Liver (tissue), 8 donors: ENCODE measurements at regions not wholly inside any gene's neighbourhood (a gene's known extent, or its start where the extent isn't known, plus 50 kb on each side); places are given as distances from the start of the nearest gene placed in this dataset.

ENCODE experiments used
- DNase-seq: peaks from one replicate; pipeline ENCODE4 v3.0.0-alpha.2; 2017; ENCODE audit warnings: low spot score
- H3K27ac ChIP-seq, 2 donors: one replicate each; pipeline ENCODE4 v1.7.0; 2013; ENCODE audit warnings: inconsistent platforms in 2 of 2, low read length in 2 of 2, control low read depth in 1 of 2, low read depth in 1 of 2, mild to moderate bottlenecking in 1 of 2
- H3K27me3 ChIP-seq, 4 donors: one replicate each; pipeline versions ENCODE4 v1.6.1 to v1.7.0; 2013; ENCODE audit warnings: low read length in 3 of 4, inconsistent platforms in 1 of 4, mild to moderate bottlenecking in 1 of 4, moderate library complexity in 1 of 4; ENCODE audit not compliant: control insufficient read depth in 4 of 4, insufficient read depth in 4 of 4
- H3K36me3 ChIP-seq, 4 donors: one replicate each; pipeline versions ENCODE4 v1.6.1 to v1.7.0; 2013; ENCODE audit warnings: low read length in 3 of 4, mild to moderate bottlenecking in 3 of 4, low read depth in 1 of 4, moderate library complexity in 1 of 4; ENCODE audit not compliant: control insufficient read depth in 4 of 4, insufficient read depth in 3 of 4
- H3K4me1 ChIP-seq, 4 donors: one replicate each; pipeline versions ENCODE4 v1.6.1 to v1.7.0; 2013; ENCODE audit warnings: low read length in 3 of 4, mild to moderate bottlenecking in 3 of 4, moderate library complexity in 1 of 4; ENCODE audit not compliant: control insufficient read depth in 4 of 4, insufficient read depth in 4 of 4
- H3K4me3 ChIP-seq, 3 donors: one replicate each; pipeline versions ENCODE4 v1.6.1 to v1.7.0; 2013; ENCODE audit warnings: low read length in 3 of 3, control low read depth in 1 of 3, low read depth in 1 of 3, mild to moderate bottlenecking in 1 of 3
- H3K9ac ChIP-seq, 2 donors: one replicate each; pipeline ENCODE4 v1.7.0; 2013; ENCODE audit warnings: low read length in 2 of 2, mild to moderate bottlenecking in 2 of 2, moderate library complexity in 2 of 2, control low read depth in 1 of 2, low read depth in 1 of 2
- H3K9me3 ChIP-seq, 4 donors: one replicate each; pipeline versions ENCODE4 v1.6.1 to v1.7.0; 2013; ENCODE audit warnings: low read length in 3 of 4; ENCODE audit not compliant: control insufficient read depth in 4 of 4
- ATF3 ChIP-seq: IDR thresholded peaks from 2 replicates; pipeline ENCODE4 v1.6.1; 2016; ENCODE audit warnings: antibody characterized with exemption
- CTCF ChIP-seq: fragments of 150-350 bp; IDR thresholded peaks from 2 replicates; pipeline ENCODE4 v1.5.1; 2017; ENCODE audit warnings: improper control_type of control experiment, low read depth, low read length; ENCODE audit not compliant: missing input control
- FOXA1 ChIP-seq: IDR thresholded peaks from 2 replicates; pipeline ENCODE4 v1.6.1; 2016; ENCODE audit warnings: antibody characterized with exemption
- FOXA2 ChIP-seq: IDR thresholded peaks from 2 replicates; pipeline ENCODE4 v1.6.1; 2016; ENCODE audit warnings: antibody characterized with exemption
- HNF4A ChIP-seq, 2 donors: conservative IDR thresholded peaks; 2 replicates each; pipeline ENCODE4 v1.6.1; 2016; ENCODE audit warnings: antibody characterized with exemption in 2 of 2, mild to moderate bottlenecking in 2 of 2
- HNF4G ChIP-seq: IDR thresholded peaks from 2 replicates; pipeline ENCODE4 v1.6.1; 2016; ENCODE audit warnings: antibody characterized with exemption
- MAX ChIP-seq: IDR thresholded peaks from 2 replicates; pipeline ENCODE4 v1.6.1; 2016; ENCODE audit warnings: antibody characterized with exemption
- REST ChIP-seq: IDR thresholded peaks from 2 replicates; pipeline ENCODE4 v1.6.1; 2016; ENCODE audit warnings: antibody characterized with exemption, mild to moderate bottlenecking
- RXRA ChIP-seq, 2 donors: IDR thresholded peaks; 2 replicates each; pipeline ENCODE4 v1.6.1; 2017 to 2018; ENCODE audit warnings: antibody characterized with exemption in 2 of 2, mild to moderate bottlenecking in 1 of 2
- TAF1 ChIP-seq: conservative IDR thresholded peaks from 2 replicates; pipeline ENCODE4 v1.6.1; 2016; ENCODE audit warnings: antibody characterized with exemption, mild to moderate bottlenecking
- YY1 ChIP-seq: IDR thresholded peaks from 2 replicates; pipeline ENCODE4 v1.6.1; 2016; ENCODE audit warnings: antibody characterized with exemption, mild to moderate bottlenecking
- ZBTB33 ChIP-seq: IDR thresholded peaks from 2 replicates; pipeline ENCODE4 v1.6.1; 2016; ENCODE audit warnings: antibody characterized with exemption
- WGBS: extraction: QIAGEN DNeasy Blood & Tissue Kit; methylation state at CpG from one replicate; pipeline ENCODE4 v1.1.7; 2013; 5-methylcytosine and 5-hydroxymethylcytosine counted together
- donor health status: healthy.
- donor health status: healthy.
- donor health status: healthy.
- donor health status: healthy.
- donor health status: healthy.

- Histone ChIP-seq H3K4me3 (no peak overlapping the region), H3K4me1 (no peaks in the 10 kb centered on the region), H3K9me3 (no peaks in the 10 kb centered on the region), H3K27me3 (no peaks in the 10 kb centered on the region), H3K9ac (no peak overlapping the region), H3K27ac (no peak overlapping the region), H3K36me3 (no peaks in the 10 kb centered on the region)
- TF ChIP-seq ZBTB33 (no peak), RXRA (IDR thresholded peaks at IDR 0.05) (no peak), FOXA1 (no peak), CTCF (no peak), YY1 (no peak), REST (no peak), ATF3 (no peak), HNF4G (no peak), TAF1 (no peak), HNF4A (conservative IDR thresholded peaks at IDR 0.05) (no peak), MAX (no peak), FOXA2 (no peak)
- WGBS: 78% methylated on average over 4 of the region's 4 CpGs
- no peak for DNase-seq
Observed at GRCh38 chr13:78040205-78040830, 121.7 kb upstream of the EDNRB start.

- DNase-seq: no peak
- H3K4me1 ChIP-seq: no peaks in the 10 kb centered on the region
- H3K36me3 ChIP-seq: no peaks in the 10 kb centered on the region
- H3K9ac ChIP-seq: no peak overlapping the region
- H3K4me3 ChIP-seq: no peak overlapping the region
- TF ChIP-seq RXRA (IDR thresholded peaks at IDR 0.05) (no peak), MAX (no peak), ZBTB33 (no peak)
- H3K27me3 ChIP-seq: peaks cover 0 to under 1% (median 0%) of the 10 kb centered on the region in 4 donors
- no peak overlapping the region for H3K27ac ChIP-seq
- no peaks in the 10 kb centered on the region for H3K9me3 ChIP-seq
Observed at GRCh38 chr13:78036841-78037240, 118.2 kb upstream of the EDNRB start.
